ENCODE measurements at regions not wholly inside any gene's neighbourhood (a gene's known extent, or its start where the extent isn't known, plus 50 kb on each side); places are given as distances from the start of the nearest gene placed in this dataset.

GRCh38 chr9:8106362-8106761 is 306.8 kb upstream of the DMAC1 start:
- TF ChIP-seq SUZ12 (IDR thresholded peaks at IDR 0.05; ENCODE audit: extremely low read depth, insufficient read depth, insufficient read length): no peak
- no peak for TF ChIP-seq YY1 (IDR thresholded peaks at IDR 0.05; ENCODE audit: insufficient read depth, insufficient read length)
